ENCODE measurements at regions not wholly inside any gene's neighbourhood (a gene's known extent, or its start where the extent isn't known, plus 50 kb on each side); places are given as distances from the start of the nearest gene placed in this dataset.
A peak's percentile ranks its signal among the peaks of the same experiment; 100 is the strongest.

DNA sequence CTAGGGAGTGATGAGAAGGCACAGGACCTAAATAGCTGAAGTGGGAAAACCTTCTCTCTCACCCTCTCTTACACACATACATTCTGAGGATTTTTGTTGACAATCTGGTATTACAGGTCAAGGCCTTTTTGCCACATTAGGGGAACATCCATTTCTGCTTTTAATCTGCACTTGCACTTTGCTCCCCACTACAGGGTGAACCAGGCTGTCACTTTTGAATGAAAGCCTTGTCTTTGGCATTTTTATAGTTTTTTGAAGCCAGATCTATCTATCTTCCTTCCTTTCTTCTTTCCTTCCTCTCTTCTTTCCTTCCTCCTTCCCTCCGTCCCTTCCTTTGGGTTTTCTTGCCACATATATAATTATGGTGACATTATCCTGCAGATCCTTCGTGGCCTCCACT, 165.9 kb upstream of the OTX2 start (continued):
- peak; percentile 47 for TF ChIP-seq TCF7 (IDR thresholded peaks at IDR 0.05; ENCODE audit: low read depth)
- no peak for TF ChIP-seq CC2D1A (CRISPR knock-in tag; IDR thresholded peaks at IDR 0.05)
- no peak for TF ChIP-seq SKI (IDR thresholded peaks at IDR 0.05; ENCODE audit: partially characterized antibody)
- peak; percentile 72 for TF ChIP-seq FOXA3 (CRISPR knock-in tag; IDR thresholded peaks at IDR 0.05)
- TF ChIP-seq KLF11 (CRISPR knock-in tag; IDR thresholded peaks at IDR 0.05) = no peak
- peak; percentile 47; the same call in 1 of the 2 replicates for TF ChIP-seq TBX2 (CRISPR knock-in tag; IDR thresholded peaks at IDR 0.05; ENCODE audit: borderline replicate concordance)
- no peak for TF ChIP-seq ZNF768 (CRISPR knock-in tag; IDR thresholded peaks at IDR 0.05)
- no peak for TF ChIP-seq FOXA1 (IDR thresholded peaks at IDR 0.05)
- peak; percentile 72 for TF ChIP-seq FOXA1 (CRISPR knock-in tag; IDR thresholded peaks at IDR 0.05)
- peak; percentile 54 for TF ChIP-seq NCOA2 (CRISPR knock-in tag; IDR thresholded peaks at IDR 0.05)
- TF ChIP-seq MAFF (IDR thresholded peaks at IDR 0.05; ENCODE audit: low read depth, low read length) = peak; percentile 15; the same call in 1 of the 2 replicates
- no peak for TF ChIP-seq KLF16 (CRISPR knock-in tag; IDR thresholded peaks at IDR 0.05)
- no peak for TF ChIP-seq NFATC3 (CRISPR knock-in tag; IDR thresholded peaks at IDR 0.05)
- no peak for TF ChIP-seq ZNF543 (CRISPR knock-in tag; IDR thresholded peaks at IDR 0.05)
- peak; percentile 36; the same call in 1 of the 2 replicates for TF ChIP-seq NR2C2 (CRISPR knock-in tag; IDR thresholded peaks at IDR 0.05; ENCODE audit: borderline replicate concordance)
- peak; percentile 27; the same call in 1 of the 2 replicates for TF ChIP-seq CREM (IDR thresholded peaks at IDR 0.05)
- TF ChIP-seq CREM (CRISPR knock-in tag; IDR thresholded peaks at IDR 0.05) = no peak
- TF ChIP-seq MZF1 (CRISPR knock-in tag; IDR thresholded peaks at IDR 0.05; ENCODE audit: borderline replicate concordance) = no peak
- peak; percentile 56 for TF ChIP-seq TEAD3 (CRISPR knock-in tag; optimal IDR thresholded peaks at IDR 0.05; ENCODE audit: borderline replicate concordance)
- no peak for TF ChIP-seq HHEX (CRISPR knock-in tag; IDR thresholded peaks at IDR 0.05)
- TF ChIP-seq FOXO1 (CRISPR knock-in tag; IDR thresholded peaks at IDR 0.05) = peak; percentile 41; the same call in 1 of the 2 replicates
- peak; percentile 79 to 90 for TF ChIP-seq NR2F1 (CRISPR knock-in tag; IDR thresholded peaks at IDR 0.05)
- TF ChIP-seq PITX1 (CRISPR knock-in tag; IDR thresholded peaks at IDR 0.05) = no peak
- TF ChIP-seq, protein P1, sequence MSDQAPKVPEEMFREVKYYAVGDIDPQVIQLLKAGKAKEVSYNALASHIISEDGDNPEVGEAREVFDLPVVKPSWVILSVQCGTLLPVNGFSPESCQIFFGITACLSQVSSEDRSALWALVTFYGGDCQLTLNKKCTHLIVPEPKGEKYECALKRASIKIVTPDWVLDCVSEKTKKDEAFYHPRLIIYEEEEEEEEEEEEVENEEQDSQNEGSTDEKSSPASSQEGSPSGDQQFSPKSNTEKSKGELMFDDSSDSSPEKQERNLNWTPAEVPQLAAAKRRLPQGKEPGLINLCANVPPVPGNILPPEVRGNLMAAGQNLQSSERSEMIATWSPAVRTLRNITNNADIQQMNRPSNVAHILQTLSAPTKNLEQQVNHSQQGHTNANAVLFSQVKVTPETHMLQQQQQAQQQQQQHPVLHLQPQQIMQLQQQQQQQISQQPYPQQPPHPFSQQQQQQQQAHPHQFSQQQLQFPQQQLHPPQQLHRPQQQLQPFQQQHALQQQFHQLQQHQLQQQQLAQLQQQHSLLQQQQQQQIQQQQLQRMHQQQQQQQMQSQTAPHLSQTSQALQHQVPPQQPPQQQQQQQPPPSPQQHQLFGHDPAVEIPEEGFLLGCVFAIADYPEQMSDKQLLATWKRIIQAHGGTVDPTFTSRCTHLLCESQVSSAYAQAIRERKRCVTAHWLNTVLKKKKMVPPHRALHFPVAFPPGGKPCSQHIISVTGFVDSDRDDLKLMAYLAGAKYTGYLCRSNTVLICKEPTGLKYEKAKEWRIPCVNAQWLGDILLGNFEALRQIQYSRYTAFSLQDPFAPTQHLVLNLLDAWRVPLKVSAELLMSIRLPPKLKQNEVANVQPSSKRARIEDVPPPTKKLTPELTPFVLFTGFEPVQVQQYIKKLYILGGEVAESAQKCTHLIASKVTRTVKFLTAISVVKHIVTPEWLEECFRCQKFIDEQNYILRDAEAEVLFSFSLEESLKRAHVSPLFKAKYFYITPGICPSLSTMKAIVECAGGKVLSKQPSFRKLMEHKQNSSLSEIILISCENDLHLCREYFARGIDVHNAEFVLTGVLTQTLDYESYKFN (CRISPR knock-in tag; conservative IDR thresholded peaks at IDR 0.05) = peak; percentile 48
- no peak for TF ChIP-seq KDM4B (CRISPR knock-in tag; IDR thresholded peaks at IDR 0.05)
- TF ChIP-seq, protein P2, sequence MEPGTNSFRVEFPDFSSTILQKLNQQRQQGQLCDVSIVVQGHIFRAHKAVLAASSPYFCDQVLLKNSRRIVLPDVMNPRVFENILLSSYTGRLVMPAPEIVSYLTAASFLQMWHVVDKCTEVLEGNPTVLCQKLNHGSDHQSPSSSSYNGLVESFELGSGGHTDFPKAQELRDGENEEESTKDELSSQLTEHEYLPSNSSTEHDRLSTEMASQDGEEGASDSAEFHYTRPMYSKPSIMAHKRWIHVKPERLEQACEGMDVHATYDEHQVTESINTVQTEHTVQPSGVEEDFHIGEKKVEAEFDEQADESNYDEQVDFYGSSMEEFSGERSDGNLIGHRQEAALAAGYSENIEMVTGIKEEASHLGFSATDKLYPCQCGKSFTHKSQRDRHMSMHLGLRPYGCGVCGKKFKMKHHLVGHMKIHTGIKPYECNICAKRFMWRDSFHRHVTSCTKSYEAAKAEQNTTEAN (CRISPR knock-in tag; conservative IDR thresholded peaks at IDR 0.05) = no peak
- TF ChIP-seq ZNF44 (CRISPR knock-in tag; IDR thresholded peaks at IDR 0.05) = no peak
- peak; percentile 66; the same call in 1 of the 2 replicates for TF ChIP-seq HMG20A (CRISPR knock-in tag; IDR thresholded peaks at IDR 0.05; ENCODE audit: borderline replicate concordance)
- TF ChIP-seq NFIC (IDR thresholded peaks at IDR 0.05; ENCODE audit: low read length) = no peak

Data from HepG2 (cell line).